Fibroblast of the aortic adventitia (primary cell): ENCODE measurements at regions not wholly inside any gene's neighbourhood (a gene's known extent, or its start where the extent isn't known, plus 50 kb on each side); places are given as distances from the start of the nearest gene placed in this dataset.
A peak's percentile ranks its signal among the peaks of the same experiment; 100 is the strongest.

ENCODE experiments used
- DNase-seq: peaks from one replicate; pipeline ENCODE4 v3.0.0-alpha.2; 2010; ENCODE audit warnings: low read depth
- H3K4me3 ChIP-seq: 2 replicates; pipeline ENCODE4 v1.5.1; 2011; ENCODE audit warnings: low read depth, mild to moderate bottlenecking, control low read depth, low read length, moderate library complexity
- TF ChIP-seq, protein P1 (sequence below): IDR thresholded peaks from 2 replicates; pipeline ENCODE4 v1.5.1; 2011; ENCODE audit warnings: mild to moderate bottlenecking, low read length, control low read depth, inconsistent platforms; ENCODE audit not compliant: insufficient read depth

DNA sequence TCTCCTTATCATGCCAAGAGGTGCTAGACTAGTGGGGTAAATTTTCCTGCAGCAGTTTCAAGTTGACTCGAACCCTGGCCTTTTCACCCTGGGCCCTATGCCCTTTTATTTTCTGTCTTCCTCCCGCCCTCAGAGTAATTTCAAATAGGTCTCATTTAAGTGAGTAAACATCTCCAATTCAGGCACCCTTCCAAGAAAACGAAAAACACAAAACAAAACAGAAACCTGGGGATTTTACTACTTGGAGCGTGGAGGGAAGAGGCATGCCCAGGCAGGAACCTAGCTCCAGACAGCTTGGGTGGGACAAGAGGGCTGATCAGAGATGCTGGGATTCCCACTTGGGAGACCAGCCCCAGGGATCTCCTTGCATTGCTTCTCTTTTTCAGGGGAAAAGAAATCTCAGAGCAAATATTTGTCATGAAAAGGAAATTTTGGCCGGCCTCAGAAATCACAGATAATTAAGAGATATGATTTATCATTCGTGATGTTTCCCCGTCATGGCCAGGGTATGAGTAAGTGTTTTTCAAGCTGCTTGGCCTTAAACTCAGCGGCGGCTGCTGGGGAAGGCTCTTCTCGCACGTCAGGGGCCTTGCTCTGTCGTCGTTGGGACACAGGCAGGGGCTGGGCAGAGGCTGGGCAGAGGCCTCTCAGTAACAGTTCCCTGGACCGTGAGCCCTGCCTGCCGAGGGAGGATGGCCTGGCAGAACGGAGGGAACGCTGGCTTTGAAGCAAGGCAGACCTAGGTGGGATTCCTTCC lies 248.6 kb upstream of the KLF4 start:
- TF ChIP-seq, protein P1, sequence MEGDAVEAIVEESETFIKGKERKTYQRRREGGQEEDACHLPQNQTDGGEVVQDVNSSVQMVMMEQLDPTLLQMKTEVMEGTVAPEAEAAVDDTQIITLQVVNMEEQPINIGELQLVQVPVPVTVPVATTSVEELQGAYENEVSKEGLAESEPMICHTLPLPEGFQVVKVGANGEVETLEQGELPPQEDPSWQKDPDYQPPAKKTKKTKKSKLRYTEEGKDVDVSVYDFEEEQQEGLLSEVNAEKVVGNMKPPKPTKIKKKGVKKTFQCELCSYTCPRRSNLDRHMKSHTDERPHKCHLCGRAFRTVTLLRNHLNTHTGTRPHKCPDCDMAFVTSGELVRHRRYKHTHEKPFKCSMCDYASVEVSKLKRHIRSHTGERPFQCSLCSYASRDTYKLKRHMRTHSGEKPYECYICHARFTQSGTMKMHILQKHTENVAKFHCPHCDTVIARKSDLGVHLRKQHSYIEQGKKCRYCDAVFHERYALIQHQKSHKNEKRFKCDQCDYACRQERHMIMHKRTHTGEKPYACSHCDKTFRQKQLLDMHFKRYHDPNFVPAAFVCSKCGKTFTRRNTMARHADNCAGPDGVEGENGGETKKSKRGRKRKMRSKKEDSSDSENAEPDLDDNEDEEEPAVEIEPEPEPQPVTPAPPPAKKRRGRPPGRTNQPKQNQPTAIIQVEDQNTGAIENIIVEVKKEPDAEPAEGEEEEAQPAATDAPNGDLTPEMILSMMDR: no peak
- H3K4me3 ChIP-seq: no peak overlapping the region
- DNase-seq: peak; percentile 98

DNA sequence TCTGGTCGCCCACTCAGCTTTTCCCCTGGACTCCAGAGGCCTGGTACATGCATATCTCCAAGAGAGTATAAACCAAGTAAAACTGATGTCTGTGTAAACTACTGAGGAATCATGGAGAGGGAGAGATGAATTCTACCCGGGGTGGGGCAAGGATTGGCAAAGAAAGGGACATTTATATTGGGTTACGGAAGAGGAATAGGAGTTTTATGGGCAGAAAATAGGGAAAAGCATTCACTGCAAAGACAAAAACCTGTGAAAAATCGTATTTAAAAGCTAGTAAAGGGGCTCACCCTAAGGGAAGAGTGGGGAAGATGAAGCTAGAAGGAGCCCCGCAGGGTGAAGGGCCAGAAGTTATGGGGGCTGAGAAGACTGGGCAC lies 248.0 kb upstream of the KLF4 start:
- no peak overlapping the region for H3K4me3 ChIP-seq
- no peak for DNase-seq
- TF ChIP-seq, protein P1: no peak

DNA sequence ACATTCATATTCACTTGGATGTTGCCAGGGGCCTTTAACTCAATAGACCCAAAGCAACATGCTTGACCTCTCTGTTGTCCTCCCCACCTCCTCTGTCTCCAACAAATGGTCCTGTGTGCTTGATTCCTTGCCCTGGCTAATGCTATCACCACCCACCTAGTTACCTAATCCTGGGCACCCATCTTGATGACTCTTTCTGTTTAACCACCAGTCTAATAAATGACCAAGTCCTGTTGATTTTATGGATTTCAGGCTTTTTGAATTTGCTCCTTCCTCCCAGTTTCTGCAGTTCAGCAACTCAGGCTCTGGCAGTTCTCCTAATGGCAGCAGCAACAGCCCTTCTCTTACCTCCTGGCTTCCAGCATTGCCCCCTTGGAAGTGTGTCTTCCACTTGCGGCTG lies 246.3 kb upstream of the KLF4 start:
- no peak for DNase-seq

DNA sequence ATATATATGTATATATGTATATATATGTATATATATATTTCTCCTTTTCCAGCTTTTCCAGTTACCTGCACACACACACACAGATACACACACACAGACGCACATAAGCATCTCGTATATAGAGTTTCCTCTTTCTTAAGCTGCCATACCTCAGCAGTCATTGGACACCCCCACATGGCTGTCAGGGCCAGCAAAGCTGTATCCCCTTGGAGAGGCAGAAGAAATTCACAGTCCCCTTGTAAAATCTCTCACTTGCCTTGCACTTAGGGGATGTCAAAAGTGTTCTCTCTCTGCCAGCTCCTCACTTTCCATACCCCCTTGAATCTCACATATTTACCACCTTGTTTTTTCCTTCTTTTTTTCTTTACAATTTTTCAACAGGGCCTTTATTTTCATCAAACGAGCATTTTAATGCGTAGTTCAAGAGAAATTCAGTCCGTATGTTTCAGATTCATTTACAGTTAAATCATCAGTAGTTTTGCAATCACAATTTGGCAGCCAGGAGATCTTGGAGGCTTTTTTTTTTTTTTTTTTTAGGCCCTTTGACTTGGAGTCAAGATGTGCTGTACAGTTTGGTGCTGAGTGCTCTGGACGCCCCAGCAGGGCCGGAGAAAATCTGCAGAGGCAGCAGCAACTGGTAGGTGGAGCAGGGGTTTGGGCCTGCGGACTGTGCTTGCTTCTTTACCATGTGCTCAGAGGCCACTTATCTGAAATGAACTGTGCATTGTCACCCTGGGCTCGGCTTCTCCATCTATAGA lies 244.9 kb upstream of the KLF4 start:
- peak overlapping the region; percentile 15 for H3K4me3 ChIP-seq
- peak; percentile 99 for DNase-seq
- TF ChIP-seq, protein P1: peak; percentile 52

More for the DNA sequence above, 246.3 kb upstream of the KLF4 start:
- TF ChIP-seq, protein P1: no peak
- H3K4me3 ChIP-seq: no peak overlapping the region

DNA sequence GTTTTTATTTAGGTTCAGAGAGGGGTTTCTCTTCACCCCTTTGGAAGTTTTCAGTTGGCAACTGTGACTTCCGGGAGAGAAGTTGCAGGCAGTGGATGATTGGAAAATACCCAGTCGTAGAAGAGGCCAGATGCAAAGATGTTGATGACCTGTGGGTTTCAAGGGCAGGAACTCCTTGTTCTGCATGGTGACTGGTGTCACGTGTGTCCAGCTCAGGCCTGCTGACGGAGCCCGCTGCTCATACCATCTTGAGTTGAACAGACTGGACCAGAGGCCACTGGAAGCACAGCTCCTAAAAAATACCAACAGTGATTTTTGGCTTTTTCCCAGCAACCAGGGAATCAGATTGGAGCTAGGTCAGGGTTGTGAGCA lies 243.9 kb upstream of the KLF4 start:
- peak; percentile 46 for DNase-seq
- peak overlapping the region; percentile 23 for H3K4me3 ChIP-seq
- TF ChIP-seq, protein P1: no peak

DNA sequence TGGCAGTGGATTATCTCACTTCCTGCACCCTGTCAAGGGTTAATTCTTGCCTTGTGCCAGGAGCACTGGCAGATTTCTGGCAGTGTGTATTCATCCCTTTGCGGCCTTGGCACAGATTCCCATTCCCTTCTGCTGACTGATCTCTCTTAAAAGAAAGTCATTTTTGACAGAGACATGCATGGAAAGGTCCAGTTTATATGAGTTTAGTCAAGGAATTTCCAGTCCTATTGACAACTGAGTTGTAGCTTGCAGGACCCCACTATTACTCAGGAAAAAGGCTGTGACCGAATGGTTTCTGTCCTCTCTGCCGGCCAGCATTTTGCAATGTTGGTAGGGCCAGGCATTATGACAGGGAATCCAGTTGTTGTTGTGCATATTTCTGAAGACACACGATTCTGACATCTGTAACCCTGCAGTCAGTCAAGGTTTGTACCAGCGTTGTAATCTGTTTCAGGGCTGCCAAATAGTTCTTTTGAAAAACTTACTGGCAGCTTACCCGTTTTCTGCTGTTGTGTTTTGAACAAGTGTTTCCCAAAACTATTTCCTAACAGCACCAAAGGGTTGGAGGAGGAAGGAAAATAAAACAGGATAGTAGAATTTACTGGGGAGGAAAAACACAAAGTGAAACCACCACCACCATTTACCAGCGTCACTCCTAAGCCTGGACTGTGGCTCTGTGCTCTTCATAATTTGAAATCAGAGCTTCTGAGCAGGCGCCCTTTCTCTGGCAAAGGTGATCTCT lies 243.4 kb upstream of the KLF4 start:
- DNase-seq: peak; percentile 94
- H3K4me3 ChIP-seq: peak overlapping the region; percentile 23
- TF ChIP-seq, protein P1: no peak
